OCI-LY3 (cell line): ENCODE measurements at regions not wholly inside any gene's neighbourhood (a gene's known extent, or its start where the extent isn't known, plus 50 kb on each side); places are given as distances from the start of the nearest gene placed in this dataset.

ENCODE experiments used
- EZH2phosphoT487 ChIP-seq: fragments of 200-600 bp; shearing (Covaris generic); IDR thresholded peaks from 2 replicates; pipeline ENCODE4 v1.6.1; 2018; ENCODE audit warnings: antibody characterized with exemption, mixed run types, low read depth
- TF ChIP-seq, protein P1 (sequence below): fragments of 200-600, 300-600 bp; sonication (generic); IDR thresholded peaks from 2 replicates; pipeline ENCODE4 v1.5.1; 2014; ENCODE audit warnings: antibody characterized with exemption, low read length, low read depth

DNA sequence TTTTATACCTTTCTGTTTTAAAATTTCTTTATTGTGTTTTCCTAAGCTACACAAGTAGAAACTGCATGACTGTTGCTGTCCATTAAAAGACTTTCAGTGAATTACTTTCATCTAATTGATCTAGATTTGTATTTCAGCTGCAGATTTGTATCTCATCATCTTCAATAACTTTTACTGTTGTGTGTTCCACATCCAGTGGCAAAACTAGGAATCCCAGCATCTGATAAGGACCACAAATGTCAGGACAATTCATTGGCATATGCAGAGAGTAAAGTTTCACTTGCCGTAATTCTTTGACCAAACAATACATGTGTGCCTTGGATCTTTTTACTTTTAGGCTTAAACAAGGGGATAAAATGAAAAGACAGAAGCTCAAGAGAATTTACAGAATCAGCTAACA, 112.6 kb downstream of the FBXO8 start:
- TF ChIP-seq, protein P1, sequence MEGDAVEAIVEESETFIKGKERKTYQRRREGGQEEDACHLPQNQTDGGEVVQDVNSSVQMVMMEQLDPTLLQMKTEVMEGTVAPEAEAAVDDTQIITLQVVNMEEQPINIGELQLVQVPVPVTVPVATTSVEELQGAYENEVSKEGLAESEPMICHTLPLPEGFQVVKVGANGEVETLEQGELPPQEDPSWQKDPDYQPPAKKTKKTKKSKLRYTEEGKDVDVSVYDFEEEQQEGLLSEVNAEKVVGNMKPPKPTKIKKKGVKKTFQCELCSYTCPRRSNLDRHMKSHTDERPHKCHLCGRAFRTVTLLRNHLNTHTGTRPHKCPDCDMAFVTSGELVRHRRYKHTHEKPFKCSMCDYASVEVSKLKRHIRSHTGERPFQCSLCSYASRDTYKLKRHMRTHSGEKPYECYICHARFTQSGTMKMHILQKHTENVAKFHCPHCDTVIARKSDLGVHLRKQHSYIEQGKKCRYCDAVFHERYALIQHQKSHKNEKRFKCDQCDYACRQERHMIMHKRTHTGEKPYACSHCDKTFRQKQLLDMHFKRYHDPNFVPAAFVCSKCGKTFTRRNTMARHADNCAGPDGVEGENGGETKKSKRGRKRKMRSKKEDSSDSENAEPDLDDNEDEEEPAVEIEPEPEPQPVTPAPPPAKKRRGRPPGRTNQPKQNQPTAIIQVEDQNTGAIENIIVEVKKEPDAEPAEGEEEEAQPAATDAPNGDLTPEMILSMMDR: no peak
- no peak for TF ChIP-seq EZH2phosphoT487
